ENCODE measurements at regions not wholly inside any gene's neighbourhood (a gene's known extent, or its start where the extent isn't known, plus 50 kb on each side); places are given as distances from the start of the nearest gene placed in this dataset.

DNA sequence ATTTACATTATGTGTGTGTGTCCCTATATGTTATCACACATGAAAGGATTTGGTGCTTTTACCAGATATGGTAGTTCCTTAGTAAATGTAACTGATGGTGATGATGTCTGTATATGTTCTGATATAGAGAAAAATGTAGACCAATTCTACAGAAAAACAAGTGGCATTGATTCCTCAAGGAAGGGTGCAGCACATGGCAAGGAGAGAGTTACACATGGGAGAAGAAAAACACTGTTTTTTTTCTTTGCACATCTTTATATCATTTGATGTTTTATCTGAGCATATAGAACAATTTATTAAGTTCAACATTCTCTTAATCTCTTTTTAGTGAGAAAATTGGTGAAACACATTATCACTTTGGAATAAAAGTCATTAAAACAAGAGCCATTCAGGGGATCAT lies 535.0 kb upstream of the KLF4 start:
- DNase-seq (ENCODE audit: low spot score) = no peak
- in situ Hi-C loops (cut with MboI; ENCODE audit: low sequenced_read_pairs, unreplicated experiment) = no loop called here
- TF ChIP-seq, protein P1, sequence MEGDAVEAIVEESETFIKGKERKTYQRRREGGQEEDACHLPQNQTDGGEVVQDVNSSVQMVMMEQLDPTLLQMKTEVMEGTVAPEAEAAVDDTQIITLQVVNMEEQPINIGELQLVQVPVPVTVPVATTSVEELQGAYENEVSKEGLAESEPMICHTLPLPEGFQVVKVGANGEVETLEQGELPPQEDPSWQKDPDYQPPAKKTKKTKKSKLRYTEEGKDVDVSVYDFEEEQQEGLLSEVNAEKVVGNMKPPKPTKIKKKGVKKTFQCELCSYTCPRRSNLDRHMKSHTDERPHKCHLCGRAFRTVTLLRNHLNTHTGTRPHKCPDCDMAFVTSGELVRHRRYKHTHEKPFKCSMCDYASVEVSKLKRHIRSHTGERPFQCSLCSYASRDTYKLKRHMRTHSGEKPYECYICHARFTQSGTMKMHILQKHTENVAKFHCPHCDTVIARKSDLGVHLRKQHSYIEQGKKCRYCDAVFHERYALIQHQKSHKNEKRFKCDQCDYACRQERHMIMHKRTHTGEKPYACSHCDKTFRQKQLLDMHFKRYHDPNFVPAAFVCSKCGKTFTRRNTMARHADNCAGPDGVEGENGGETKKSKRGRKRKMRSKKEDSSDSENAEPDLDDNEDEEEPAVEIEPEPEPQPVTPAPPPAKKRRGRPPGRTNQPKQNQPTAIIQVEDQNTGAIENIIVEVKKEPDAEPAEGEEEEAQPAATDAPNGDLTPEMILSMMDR (IDR thresholded peaks at IDR 0.05; ENCODE audit: borderline replicate concordance, control extremely low read depth, extremely low read depth, insufficient read depth, missing control alignments) = no peak

- in situ Hi-C loops (cut with MboI; ENCODE audit: low sequenced_read_pairs, unreplicated experiment) = no loop called here
- DNase-seq (ENCODE audit: low spot score) = no peak
- TF ChIP-seq, protein P1 (IDR thresholded peaks at IDR 0.05; ENCODE audit: borderline replicate concordance, control extremely low read depth, extremely low read depth, insufficient read depth, missing control alignments) = no peak
Measured at GRCh38 chr9:108022246-108022935, 532.8 kb upstream of the KLF4 start.

DNA sequence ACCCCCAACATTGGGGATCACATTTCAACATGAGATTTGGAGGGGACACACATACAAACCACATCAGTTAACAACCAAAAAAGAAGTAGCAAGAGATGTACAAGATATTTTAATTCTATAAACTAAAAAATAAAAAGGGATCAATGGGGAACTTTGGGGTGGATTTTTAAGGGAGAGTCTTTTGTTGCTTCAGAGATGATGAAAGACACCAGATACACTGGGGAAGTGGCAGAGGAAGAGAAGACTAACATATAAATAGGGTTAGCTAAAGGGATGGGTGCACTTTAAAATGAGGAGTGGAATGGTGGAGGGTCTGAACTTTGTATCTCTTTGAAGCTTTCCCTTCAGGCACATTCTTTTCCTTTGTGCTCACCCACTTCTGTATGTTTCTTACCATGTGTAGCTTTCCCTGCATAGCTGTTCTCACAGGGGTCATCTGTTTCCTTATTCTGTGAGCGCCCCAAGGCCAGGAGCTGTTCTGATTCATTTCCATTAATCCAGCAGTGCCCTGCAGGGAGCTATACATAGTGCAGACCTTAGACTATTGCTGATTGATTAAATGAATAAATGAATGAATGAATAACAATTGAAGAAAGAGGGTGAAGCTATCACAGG lies 531.6 kb upstream of the KLF4 start:
- in situ Hi-C loops (cut with MboI; ENCODE audit: low sequenced_read_pairs, unreplicated experiment) = no loop called here
- no peak for DNase-seq (ENCODE audit: low spot score)
- TF ChIP-seq, protein P1 (IDR thresholded peaks at IDR 0.05; ENCODE audit: borderline replicate concordance, control extremely low read depth, extremely low read depth, insufficient read depth, missing control alignments) = no peak

DNA sequence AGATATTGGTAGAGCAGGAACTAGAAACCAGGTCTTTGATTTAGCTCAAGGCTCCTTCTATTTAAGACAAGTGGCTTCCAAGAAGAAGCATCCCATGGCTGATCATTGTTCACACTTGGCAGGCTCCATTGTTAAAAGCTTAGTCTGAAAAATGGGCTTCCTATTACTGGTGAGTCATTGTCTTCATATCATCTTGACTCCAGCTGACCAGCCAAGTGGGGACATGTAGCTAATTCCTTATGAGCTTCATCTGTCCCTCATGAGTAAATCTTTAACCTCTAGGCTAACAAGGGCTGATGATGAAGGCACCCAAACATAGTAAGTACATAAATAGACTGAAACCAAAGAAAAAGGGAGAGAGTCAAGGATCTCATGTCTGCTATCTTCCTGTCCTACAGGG lies 530.3 kb upstream of the KLF4 start:
- TF ChIP-seq, protein P1 (IDR thresholded peaks at IDR 0.05; ENCODE audit: borderline replicate concordance, control extremely low read depth, extremely low read depth, insufficient read depth, missing control alignments) = no peak
- in situ Hi-C loops (cut with MboI; ENCODE audit: low sequenced_read_pairs, unreplicated experiment) = no loop called here
- no peak for DNase-seq (ENCODE audit: low spot score)

DNA sequence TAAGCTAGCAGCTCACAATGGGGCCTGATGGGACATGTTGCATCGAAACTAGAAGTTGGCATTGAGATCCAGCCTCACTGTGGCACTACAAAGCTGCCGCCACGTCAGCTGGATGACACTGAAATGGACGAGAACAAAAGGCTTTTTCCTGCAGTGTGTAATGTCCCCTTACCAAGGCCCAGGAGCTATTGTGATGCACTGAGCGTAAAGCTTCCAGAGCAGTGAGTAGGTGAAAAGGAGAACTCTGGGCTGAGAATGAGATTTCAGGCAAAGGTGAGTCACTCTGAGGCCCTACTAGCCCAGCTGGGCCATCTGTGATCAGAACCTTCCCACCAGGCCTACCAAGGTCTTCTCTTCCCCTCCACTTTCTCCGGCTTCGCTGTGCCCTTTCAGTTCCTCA lies 528.1 kb upstream of the KLF4 start:
- DNase-seq (ENCODE audit: low spot score) = no peak
- in situ Hi-C loops (cut with MboI; ENCODE audit: low sequenced_read_pairs, unreplicated experiment) = no loop called here
- TF ChIP-seq, protein P1 (IDR thresholded peaks at IDR 0.05; ENCODE audit: borderline replicate concordance, control extremely low read depth, extremely low read depth, insufficient read depth, missing control alignments) = no peak

DNA sequence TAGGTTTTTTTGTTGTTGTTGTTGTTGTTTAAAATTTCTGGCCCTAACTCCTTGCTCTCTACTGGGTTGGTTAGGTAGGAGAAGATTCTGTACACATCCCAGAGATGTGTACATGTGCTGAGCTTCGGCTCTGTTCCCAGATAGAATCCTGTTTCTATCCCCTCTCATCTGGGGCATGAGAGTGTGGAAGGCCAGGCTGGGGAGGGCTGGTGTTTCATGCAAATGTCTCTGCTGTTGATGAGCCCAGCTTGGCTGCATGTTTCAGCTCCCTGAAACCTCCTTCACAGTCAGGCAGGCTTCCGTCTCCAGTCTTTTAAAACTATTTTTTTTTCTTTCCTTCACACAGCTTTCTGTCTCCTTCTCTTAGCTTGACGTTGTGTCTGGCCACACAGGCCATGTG lies 526.9 kb upstream of the KLF4 start:
- TF ChIP-seq, protein P1 (IDR thresholded peaks at IDR 0.05; ENCODE audit: borderline replicate concordance, control extremely low read depth, extremely low read depth, insufficient read depth, missing control alignments) = no peak
- in situ Hi-C loops (cut with MboI; ENCODE audit: low sequenced_read_pairs, unreplicated experiment) = no loop called here
- no peak for DNase-seq (ENCODE audit: low spot score)
